ENCODE measurements at regions not wholly inside any gene's neighbourhood (a gene's known extent, or its start where the extent isn't known, plus 50 kb on each side); places are given as distances from the start of the nearest gene placed in this dataset.

- DNase-seq (ENCODE audit: low read depth) = no peak
- H3K4me3 ChIP-seq (ENCODE audit: low read depth, low read length) = no peak overlapping the region
- no peak for TF ChIP-seq CTCF (IDR thresholded peaks at IDR 0.05; ENCODE audit: low read depth, low read length, missing control alignments)
These were observed 221.6 kb upstream of the NRP1 start for GRCh38 chr10:33556103-33556502.

GRCh38 chr10:33553748-33554571, 219.5 kb upstream of the NRP1 start:
- TF ChIP-seq CTCF (IDR thresholded peaks at IDR 0.05; ENCODE audit: low read depth, low read length, missing control alignments) = no peak
- no peak for DNase-seq (ENCODE audit: low read depth)
- H3K4me3 ChIP-seq (ENCODE audit: low read depth, low read length) = no peak overlapping the region

GRCh38 chr10:33552290-33552689, 217.8 kb upstream of the NRP1 start:
- H3K4me3 ChIP-seq (ENCODE audit: low read depth, low read length) = no peak overlapping the region
- no peak for TF ChIP-seq CTCF (IDR thresholded peaks at IDR 0.05; ENCODE audit: low read depth, low read length, missing control alignments)
- DNase-seq (ENCODE audit: low read depth) = no peak

GRCh38 chr10:33550811-33551210, 216.3 kb upstream of the NRP1 start:
- TF ChIP-seq CTCF (IDR thresholded peaks at IDR 0.05; ENCODE audit: low read depth, low read length, missing control alignments) = no peak
- DNase-seq (ENCODE audit: low read depth) = no peak
- no peak overlapping the region for H3K4me3 ChIP-seq (ENCODE audit: low read depth, low read length)

- DNase-seq (ENCODE audit: low read depth) = no peak
- no peak overlapping the region for H3K4me3 ChIP-seq (ENCODE audit: low read depth, low read length)
- TF ChIP-seq CTCF (IDR thresholded peaks at IDR 0.05; ENCODE audit: low read depth, low read length, missing control alignments) = no peak
These were observed 213.5 kb upstream of the NRP1 start for GRCh38 chr10:33547976-33548375.

- no peak for TF ChIP-seq CTCF (IDR thresholded peaks at IDR 0.05; ENCODE audit: low read depth, low read length, missing control alignments)
- no peak for DNase-seq (ENCODE audit: low read depth)
- H3K4me3 ChIP-seq (ENCODE audit: low read depth, low read length) = no peak overlapping the region
These were observed 211.6 kb upstream of the NRP1 start for GRCh38 chr10:33546031-33546430.
